SK-N-SH (cell line): ENCODE measurements at regions not wholly inside any gene's neighbourhood (a gene's known extent, or its start where the extent isn't known, plus 50 kb on each side); places are given as distances from the start of the nearest gene placed in this dataset.

Experiments
- EZH2phosphoT487 ChIP-seq: fragments of 200-600 bp; sonication (generic); IDR thresholded peaks from 2 replicates; pipeline ENCODE4 v1.6.1; 2017; ENCODE audit warnings: low read depth, mixed run types, mild to moderate bottlenecking, antibody characterized with exemption, moderate library complexity, borderline replicate concordance
- FOSL2 ChIP-seq: IDR thresholded peaks from 2 replicates; pipeline ENCODE4 v1.4.0; 2012; ENCODE audit warnings: low read depth, mild to moderate bottlenecking, moderate library complexity, borderline replicate concordance
- TF ChIP-seq, protein P1 (sequence below): fragments of 200-600 bp; sonication (generic); IDR thresholded peaks from 2 replicates; pipeline ENCODE4 v1.6.1; 2017; ENCODE audit warnings: antibody characterized with exemption, mild to moderate bottlenecking, moderate library complexity
- TF ChIP-seq, protein P2 (sequence below): IDR thresholded peaks from 2 replicates; pipeline ENCODE4 v1.4.0; 2012; ENCODE audit warnings: low read depth

DNA sequence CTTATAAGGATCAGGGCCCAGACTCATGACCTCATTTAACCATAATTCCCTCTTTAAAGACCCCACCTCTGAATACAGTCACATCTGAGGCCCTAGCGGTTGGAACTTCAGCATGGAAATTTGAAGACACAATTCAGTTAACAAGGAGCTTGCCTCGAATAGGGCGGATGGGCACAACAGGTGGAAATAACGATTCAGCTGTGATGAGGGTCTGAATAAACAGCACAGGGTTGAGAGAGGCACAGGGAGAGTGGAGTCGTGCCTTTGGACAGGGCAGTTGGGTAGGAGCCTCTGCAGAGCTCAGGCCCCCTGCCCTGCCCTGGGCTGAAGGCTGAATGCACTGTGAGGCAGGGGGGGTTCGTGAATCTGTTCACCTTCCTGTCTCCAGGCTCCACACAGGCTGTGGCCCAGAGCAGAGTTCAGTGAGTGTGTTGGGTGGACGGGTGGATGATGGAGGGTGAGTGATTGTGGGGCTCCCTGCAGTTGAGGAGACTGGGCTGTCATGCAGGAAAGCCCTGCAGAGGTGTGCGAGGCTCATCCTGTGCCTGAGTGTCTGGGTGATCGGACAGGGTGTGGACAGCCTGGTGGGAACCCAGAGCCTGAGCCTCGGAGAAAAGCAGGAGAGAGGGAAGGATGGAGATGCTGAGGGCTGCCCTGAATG is 243.1 kb downstream of the FOXD2 start:
- TF ChIP-seq, protein P1, sequence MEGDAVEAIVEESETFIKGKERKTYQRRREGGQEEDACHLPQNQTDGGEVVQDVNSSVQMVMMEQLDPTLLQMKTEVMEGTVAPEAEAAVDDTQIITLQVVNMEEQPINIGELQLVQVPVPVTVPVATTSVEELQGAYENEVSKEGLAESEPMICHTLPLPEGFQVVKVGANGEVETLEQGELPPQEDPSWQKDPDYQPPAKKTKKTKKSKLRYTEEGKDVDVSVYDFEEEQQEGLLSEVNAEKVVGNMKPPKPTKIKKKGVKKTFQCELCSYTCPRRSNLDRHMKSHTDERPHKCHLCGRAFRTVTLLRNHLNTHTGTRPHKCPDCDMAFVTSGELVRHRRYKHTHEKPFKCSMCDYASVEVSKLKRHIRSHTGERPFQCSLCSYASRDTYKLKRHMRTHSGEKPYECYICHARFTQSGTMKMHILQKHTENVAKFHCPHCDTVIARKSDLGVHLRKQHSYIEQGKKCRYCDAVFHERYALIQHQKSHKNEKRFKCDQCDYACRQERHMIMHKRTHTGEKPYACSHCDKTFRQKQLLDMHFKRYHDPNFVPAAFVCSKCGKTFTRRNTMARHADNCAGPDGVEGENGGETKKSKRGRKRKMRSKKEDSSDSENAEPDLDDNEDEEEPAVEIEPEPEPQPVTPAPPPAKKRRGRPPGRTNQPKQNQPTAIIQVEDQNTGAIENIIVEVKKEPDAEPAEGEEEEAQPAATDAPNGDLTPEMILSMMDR: no peak
- TF ChIP-seq FOSL2: no peak
- TF ChIP-seq EZH2phosphoT487: no peak
- TF ChIP-seq, protein P2, sequence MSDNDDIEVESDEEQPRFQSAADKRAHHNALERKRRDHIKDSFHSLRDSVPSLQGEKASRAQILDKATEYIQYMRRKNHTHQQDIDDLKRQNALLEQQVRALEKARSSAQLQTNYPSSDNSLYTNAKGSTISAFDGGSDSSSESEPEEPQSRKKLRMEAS: no peak
